Mesendoderm (in vitro differentiated cells): ENCODE measurements at regions not wholly inside any gene's neighbourhood (a gene's known extent, or its start where the extent isn't known, plus 50 kb on each side); places are given as distances from the start of the nearest gene placed in this dataset.
A peak's percentile ranks its signal among the peaks of the same experiment; 100 is the strongest.

Experiments
- DNase-seq: peaks from one replicate; pipeline ENCODE4 v3.0.0; 2013
- H2AK5ac ChIP-seq: 2 replicates; pipeline ENCODE4 v1.6.1; 2013; ENCODE audit warnings: low read length, inconsistent platforms
- H2BK120ac ChIP-seq: 2 replicates; pipeline ENCODE4 v1.6.1; 2013; ENCODE audit warnings: low read depth, mild to moderate bottlenecking, low read length, moderate library complexity, mixed read lengths
- H2BK15ac ChIP-seq: replicated peaks from 2 replicates; pipeline ENCODE4 v1.6.1; 2013; ENCODE audit warnings: low read depth, mild to moderate bottlenecking, moderate library complexity
- H2BK5ac ChIP-seq: 2 replicates; pipeline ENCODE4 v1.6.1; 2013; ENCODE audit warnings: low read length, inconsistent platforms
- H3K18ac ChIP-seq: 2 replicates; pipeline ENCODE4 v1.6.1; 2013; ENCODE audit warnings: mild to moderate bottlenecking, low read length, mixed read lengths
- H3K23ac ChIP-seq: one replicate; pipeline ENCODE4 v1.6.1; 2013; ENCODE audit warnings: low read length
- H3K27ac ChIP-seq: 2 replicates; pipeline ENCODE4 v1.5.1; 2013; ENCODE audit warnings: low read depth, mild to moderate bottlenecking, inconsistent platforms, low read length, moderate library complexity
- H3K27me3 ChIP-seq: 2 replicates; pipeline ENCODE4 v1.6.1; 2013; ENCODE audit warnings: low read length, control low read depth, mild to moderate bottlenecking, inconsistent platforms; ENCODE audit not compliant: insufficient read depth, poor library complexity
- H3K36me3 ChIP-seq: 2 replicates; pipeline ENCODE4 v1.6.1; 2013; ENCODE audit warnings: low read length, inconsistent platforms; ENCODE audit not compliant: control insufficient read depth, insufficient read depth
- H3K4ac ChIP-seq: one replicate; pipeline ENCODE4 v1.6.1; 2013; ENCODE audit warnings: low read depth, mild to moderate bottlenecking, low read length, moderate library complexity
- H3K4me1 ChIP-seq: 2 replicates; pipeline ENCODE4 v1.6.1; 2013; ENCODE audit warnings: low read depth, low read length, inconsistent platforms; ENCODE audit not compliant: control insufficient read depth
- H3K4me2 ChIP-seq: 2 replicates; pipeline ENCODE4 v1.6.1; 2013; ENCODE audit warnings: low read length
- H3K4me3 ChIP-seq: 2 replicates; pipeline ENCODE4 v1.5.1; 2013; ENCODE audit warnings: mild to moderate bottlenecking, low read length
- H3K56ac ChIP-seq: one replicate; pipeline ENCODE4 v1.6.1; 2013; ENCODE audit warnings: low read length
- H3K79me1 ChIP-seq: 2 replicates; pipeline ENCODE4 v1.6.1; 2013; ENCODE audit warnings: low read length, inconsistent platforms
- H3K79me2 ChIP-seq: 2 replicates; pipeline ENCODE4 v1.6.1; 2013; ENCODE audit warnings: mild to moderate bottlenecking, low read length; ENCODE audit not compliant: control insufficient read depth, insufficient read depth
- H3K9ac ChIP-seq: 2 replicates; pipeline ENCODE4 v1.6.1; 2013; ENCODE audit warnings: low read length, inconsistent platforms
- H4K5ac ChIP-seq: one replicate; pipeline ENCODE4 v1.6.1; 2013; ENCODE audit warnings: low read length
- H4K8ac ChIP-seq: one replicate; pipeline ENCODE4 v1.6.1; 2013; ENCODE audit warnings: low read depth, mild to moderate bottlenecking, control low read depth, low read length, moderate library complexity
- WGBS: extraction: QIAGEN DNeasy Blood & Tissue Kit; methylation state at CpG from one replicate; pipeline ENCODE4 v1.1.7; 2013; ENCODE audit warnings: low lambda C conversion rate, missing lambda C conversion rate; ENCODE audit not compliant: insufficient coverage; ENCODE audit errors: extremely low coverage; 5-methylcytosine and 5-hydroxymethylcytosine counted together

- Histone ChIP-seq H3K27me3 (no peaks in the 10 kb centered on the region), H3K79me1 (no peaks in the 10 kb centered on the region), H3K4me1 (peaks cover 8% of the 10 kb centered on the region), H3K23ac (no peak overlapping the region), H2BK5ac (no peak overlapping the region), H3K27ac (no peak overlapping the region), H4K8ac (no peak overlapping the region), H2BK120ac (no peak overlapping the region), H2BK15ac (no peak overlapping the region), H3K36me3 (no peaks in the 10 kb centered on the region), H2AK5ac (no peak overlapping the region), H3K4me2 (no peak overlapping the region), H3K9ac (no peak overlapping the region), H3K4me3 (no peak overlapping the region), H3K79me2 (no peaks in the 10 kb centered on the region), H3K56ac (no peak overlapping the region), H3K4ac (no peak overlapping the region), H3K18ac (no peak overlapping the region), H4K5ac (no peak overlapping the region)
- no peak for DNase-seq
- no CpG with 5 or more reads among the region's 4 CpGs for WGBS
Observed at GRCh38 chr2:45265336-45265735, 256.1 kb upstream of the SIX2 start.

- no peaks in the 10 kb centered on the region for H3K79me2 ChIP-seq
- no peak overlapping the region for H4K8ac ChIP-seq
- no peak overlapping the region for H2BK15ac ChIP-seq
- no peak overlapping the region for H4K5ac ChIP-seq
- DNase-seq, result peak; percentile 44
- no peak overlapping the region for H2BK120ac ChIP-seq
- peaks cover 8% of the 10 kb centered on the region for H3K4me1 ChIP-seq
- no peak overlapping the region for H3K4me2 ChIP-seq
- no peak overlapping the region for H3K4me3 ChIP-seq
- H3K56ac ChIP-seq, result no peak overlapping the region
- H3K4ac ChIP-seq, result no peak overlapping the region
- H3K23ac ChIP-seq, result no peak overlapping the region
- no peaks in the 10 kb centered on the region for H3K27me3 ChIP-seq
- no peaks in the 10 kb centered on the region for H3K79me1 ChIP-seq
- no peak overlapping the region for H2AK5ac ChIP-seq
- H3K27ac ChIP-seq, result no peak overlapping the region
- H3K9ac ChIP-seq, result no peak overlapping the region
- H2BK5ac ChIP-seq, result no peak overlapping the region
- no peaks in the 10 kb centered on the region for H3K36me3 ChIP-seq
- no CpG with 5 or more reads among the region's 11 CpGs for WGBS
- no peak overlapping the region for H3K18ac ChIP-seq
Observed at GRCh38 chr2:45264227-45265225, 255.3 kb upstream of the SIX2 start.

DNA sequence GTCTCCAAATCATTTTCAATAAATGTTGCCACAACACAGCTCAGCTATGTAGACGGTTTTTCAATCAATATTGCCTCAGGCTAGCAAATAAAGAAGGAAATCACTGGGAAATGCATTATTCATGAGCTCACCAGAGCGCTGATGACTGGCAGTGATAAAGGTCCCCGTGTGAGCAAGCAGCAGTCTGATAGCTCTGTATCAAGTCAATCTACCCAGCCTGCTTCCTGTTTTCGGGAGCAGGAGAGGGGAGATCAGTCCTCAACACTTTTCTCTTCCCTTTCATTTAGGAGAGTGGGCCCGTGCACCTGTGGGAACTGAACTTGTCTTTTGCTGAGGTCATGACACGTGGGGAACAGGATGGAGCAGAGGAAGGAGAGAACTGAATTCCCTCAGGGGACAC, 253.9 kb upstream of the SIX2 start:
- H3K23ac ChIP-seq, result no peak overlapping the region
- no peak overlapping the region for H2BK120ac ChIP-seq
- no peak overlapping the region for H3K4ac ChIP-seq
- H3K18ac ChIP-seq, result no peak overlapping the region
- no CpG with 5 or more reads among the region's 6 CpGs for WGBS
- no peak overlapping the region for H3K4me2 ChIP-seq
- no peaks in the 10 kb centered on the region for H3K36me3 ChIP-seq
- no peak overlapping the region for H2BK15ac ChIP-seq
- peaks cover 16% of the 10 kb centered on the region for H3K4me1 ChIP-seq
- no peak overlapping the region for H2AK5ac ChIP-seq
- H3K9ac ChIP-seq, result no peak overlapping the region
- DNase-seq, result peak; percentile 89
- H3K27ac ChIP-seq, result no peak overlapping the region
- no peaks in the 10 kb centered on the region for H3K79me1 ChIP-seq
- no peak overlapping the region for H3K56ac ChIP-seq
- no peak overlapping the region for H4K5ac ChIP-seq
- H3K4me3 ChIP-seq, result no peak overlapping the region
- no peaks in the 10 kb centered on the region for H3K27me3 ChIP-seq
- no peak overlapping the region for H4K8ac ChIP-seq
- H3K79me2 ChIP-seq, result no peaks in the 10 kb centered on the region
- no peak overlapping the region for H2BK5ac ChIP-seq

DNA sequence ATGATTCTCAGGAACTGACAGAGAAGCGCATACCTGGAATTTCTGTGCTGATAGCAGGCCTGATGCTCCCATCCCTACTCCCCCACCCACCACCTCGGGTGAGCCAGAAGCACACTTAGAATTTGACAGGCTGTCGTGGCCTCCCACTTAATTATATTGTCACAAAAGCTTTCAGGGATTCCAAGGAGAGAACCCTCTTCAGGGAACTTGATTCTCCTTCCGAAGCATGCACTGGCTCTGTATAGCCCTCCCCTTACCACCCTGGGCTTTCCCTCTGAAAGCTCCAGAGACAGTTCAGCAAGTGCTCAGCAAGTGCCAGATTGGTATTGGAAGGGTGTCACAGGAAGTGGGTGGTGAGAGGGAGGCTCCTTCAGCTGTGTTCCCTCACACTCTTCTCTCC, 252.5 kb upstream of the SIX2 start:
- no peak overlapping the region for H3K56ac ChIP-seq
- no peaks in the 10 kb centered on the region for H3K79me2 ChIP-seq
- no peak overlapping the region for H2BK120ac ChIP-seq
- H3K23ac ChIP-seq, result no peak overlapping the region
- H2AK5ac ChIP-seq, result no peak overlapping the region
- H3K4me3 ChIP-seq, result no peak overlapping the region
- H3K27ac ChIP-seq, result no peak overlapping the region
- no peak overlapping the region for H2BK5ac ChIP-seq
- no peaks in the 10 kb centered on the region for H3K27me3 ChIP-seq
- DNase-seq, result no peak
- no peak overlapping the region for H4K5ac ChIP-seq
- no peak overlapping the region for H2BK15ac ChIP-seq
- H4K8ac ChIP-seq, result no peak overlapping the region
- H3K4ac ChIP-seq, result no peak overlapping the region
- WGBS, result no CpG with 5 or more reads among the region's 4 CpGs
- no peak overlapping the region for H3K4me2 ChIP-seq
- no peak overlapping the region for H3K18ac ChIP-seq
- peaks cover 21% of the 10 kb centered on the region for H3K4me1 ChIP-seq
- no peaks in the 10 kb centered on the region for H3K36me3 ChIP-seq
- H3K9ac ChIP-seq, result no peak overlapping the region
- no peaks in the 10 kb centered on the region for H3K79me1 ChIP-seq

- Histone ChIP-seq H3K4ac (no peak overlapping the region), H3K27me3 (no peaks in the 10 kb centered on the region), H3K23ac (no peak overlapping the region), H3K4me1 (peaks cover 21% of the 10 kb centered on the region), H2AK5ac (no peak overlapping the region), H3K18ac (no peak overlapping the region), H2BK120ac (no peak overlapping the region), H4K5ac (no peak overlapping the region), H2BK15ac (no peak overlapping the region), H3K4me2 (no peak overlapping the region), H3K79me2 (no peaks in the 10 kb centered on the region), H3K4me3 (no peak overlapping the region), H3K56ac (no peak overlapping the region), H4K8ac (no peak overlapping the region), H3K9ac (no peak overlapping the region), H3K79me1 (no peaks in the 10 kb centered on the region), H3K27ac (no peak overlapping the region), H3K36me3 (no peaks in the 10 kb centered on the region), H2BK5ac (no peak overlapping the region)
- no CpG with 5 or more reads among the region's 5 CpGs for WGBS
- no peak for DNase-seq
Observed at GRCh38 chr2:45260946-45261345, 251.7 kb upstream of the SIX2 start.
